Skeletal muscle tissue (tissue), 3 donors: ENCODE measurements at regions not wholly inside any gene's neighbourhood (a gene's known extent, or its start where the extent isn't known, plus 50 kb on each side); places are given as distances from the start of the nearest gene placed in this dataset.

Experiments
- H3K27ac ChIP-seq: one replicate; pipeline ENCODE4 v1.7.0; 2013; ENCODE audit warnings: mild to moderate bottlenecking, low read depth, low read length, inconsistent platforms
- H3K27me3 ChIP-seq, 3 donors: one replicate each; pipeline ENCODE4 v1.7.0; 2013; ENCODE audit warnings: low read length in 3 of 3; ENCODE audit not compliant: control insufficient read depth in 3 of 3, insufficient read depth in 3 of 3
- H3K36me3 ChIP-seq, 3 donors: one replicate each; pipeline ENCODE4 v1.7.0; 2013; ENCODE audit warnings: low read length in 3 of 3; ENCODE audit not compliant: control insufficient read depth in 3 of 3, insufficient read depth in 3 of 3
- H3K4me1 ChIP-seq, 3 donors: one replicate each; pipeline ENCODE4 v1.7.0; 2013; ENCODE audit warnings: low read length in 3 of 3, mild to moderate bottlenecking in 3 of 3; ENCODE audit not compliant: control insufficient read depth in 3 of 3, insufficient read depth in 3 of 3
- H3K4me3 ChIP-seq, 3 donors: one replicate each; pipeline ENCODE4 v1.7.0; 2013; ENCODE audit warnings: low read length in 3 of 3
- H3K9ac ChIP-seq, 3 donors: one replicate each; pipeline ENCODE4 v1.7.0; 2013; ENCODE audit warnings: low read length in 3 of 3, mild to moderate bottlenecking in 3 of 3, moderate library complexity in 2 of 3, low read depth in 1 of 3
- H3K9me3 ChIP-seq, 3 donors: one replicate each; pipeline ENCODE4 v1.7.0; 2013; ENCODE audit warnings: low read length in 3 of 3; ENCODE audit not compliant: control insufficient read depth in 3 of 3
- donor health status: Osteomylitis.

GRCh38 chr20:12790859-12791258 is 217.9 kb upstream of the SPTLC3 start:
- Histone ChIP-seq H3K4me3 (no peak overlapping the region), H3K4me1 (no peaks in the 10 kb centered on the region), H3K27me3 (no peaks in the 10 kb centered on the region), H3K9ac (no peak overlapping the region), H3K36me3 (no peaks in the 10 kb centered on the region), H3K27ac (no peak overlapping the region), H3K9me3 (no peaks in the 10 kb centered on the region)

GRCh38 chr20:12798286-12798685 is 210.5 kb upstream of the SPTLC3 start:
- no peak overlapping the region for H3K9ac ChIP-seq
- no peak overlapping the region for H3K27ac ChIP-seq
- H3K27me3 ChIP-seq: no peaks in the 10 kb centered on the region
- H3K9me3 ChIP-seq: no peaks in the 10 kb centered on the region
- H3K36me3 ChIP-seq: no peaks in the 10 kb centered on the region
- no peak overlapping the region for H3K4me3 ChIP-seq
- H3K4me1 ChIP-seq: no peaks in the 10 kb centered on the region

- H3K4me3 ChIP-seq: no peak overlapping the region
- H3K4me1 ChIP-seq: no peaks in the 10 kb centered on the region
- H3K27ac ChIP-seq: no peak overlapping the region
- no peaks in the 10 kb centered on the region for H3K27me3 ChIP-seq
- H3K36me3 ChIP-seq: no peaks in the 10 kb centered on the region
- no peak overlapping the region for H3K9ac ChIP-seq
- peaks cover 0 to 3% (median 0%) of the 10 kb centered on the region in 3 donors for H3K9me3 ChIP-seq
Observed at GRCh38 chr20:12808006-12808567, 200.7 kb upstream of the SPTLC3 start.

GRCh38 chr20:12815231-12815768 is 193.5 kb upstream of the SPTLC3 start:
- Histone ChIP-seq H3K27ac (no peak overlapping the region), H3K9ac (no peak overlapping the region), H3K36me3 (no peaks in the 10 kb centered on the region), H3K27me3 (no peaks in the 10 kb centered on the region), H3K4me1 (no peaks in the 10 kb centered on the region), H3K9me3 (no peaks in the 10 kb centered on the region), H3K4me3 (no peak overlapping the region)

GRCh38 chr20:12815778-12816408 is 192.9 kb upstream of the SPTLC3 start:
- H3K27me3 ChIP-seq: no peaks in the 10 kb centered on the region
- no peak overlapping the region for H3K9ac ChIP-seq
- H3K4me1 ChIP-seq: no peaks in the 10 kb centered on the region
- H3K4me3 ChIP-seq: no peak overlapping the region
- no peaks in the 10 kb centered on the region for H3K36me3 ChIP-seq
- H3K9me3 ChIP-seq: no peaks in the 10 kb centered on the region
- H3K27ac ChIP-seq: no peak overlapping the region

- Histone ChIP-seq H3K27me3 (no peaks in the 10 kb centered on the region), H3K36me3 (no peaks in the 10 kb centered on the region), H3K4me3 (no peak overlapping the region), H3K4me1 (peaks cover 0 to 2% (median 0%) of the 10 kb centered on the region in 3 donors), H3K27ac (no peak overlapping the region), H3K9ac (no peak overlapping the region), H3K9me3 (no peaks in the 10 kb centered on the region)
Observed at GRCh38 chr20:12821249-12821648, 187.5 kb upstream of the SPTLC3 start.

- Histone ChIP-seq H3K27ac (no peak overlapping the region), H3K27me3 (no peaks in the 10 kb centered on the region), H3K9ac (no peak overlapping the region), H3K9me3 (no peaks in the 10 kb centered on the region), H3K36me3 (no peaks in the 10 kb centered on the region), H3K4me3 (no peak overlapping the region), H3K4me1 (peaks cover 0 to 2% (median 0%) of the 10 kb centered on the region in 3 donors)
Observed at GRCh38 chr20:12823734-12824133, 185.0 kb upstream of the SPTLC3 start.

- Histone ChIP-seq H3K9me3 (no peaks in the 10 kb centered on the region), H3K9ac (no peak overlapping the region), H3K27me3 (no peaks in the 10 kb centered on the region), H3K36me3 (no peaks in the 10 kb centered on the region), H3K4me3 (no peak overlapping the region), H3K27ac (no peak overlapping the region), H3K4me1 (peaks cover 0 to 2% (median 0%) of the 10 kb centered on the region in 3 donors)
Observed at GRCh38 chr20:12824328-12825225, 184.2 kb upstream of the SPTLC3 start.

GRCh38 chr20:12825226-12825595 is 183.6 kb upstream of the SPTLC3 start:
- Histone ChIP-seq H3K4me3 (no peak overlapping the region), H3K9ac (no peak overlapping the region), H3K27me3 (no peaks in the 10 kb centered on the region), H3K9me3 (no peaks in the 10 kb centered on the region), H3K27ac (no peak overlapping the region), H3K4me1 (peaks cover 0 to 2% (median 0%) of the 10 kb centered on the region in 3 donors), H3K36me3 (no peaks in the 10 kb centered on the region)
